Common myeloid progenitor, CD34-positive (primary cell): ENCODE measurements at regions not wholly inside any gene's neighbourhood (a gene's known extent, or its start where the extent isn't known, plus 50 kb on each side); places are given as distances from the start of the nearest gene placed in this dataset.

Source experiments
- CTCF ChIA-PET: fragments of 350-600 bp; sonication (Branson Sonifier 250); formaldehyde crosslinking; loops from one replicate; lab custom pipeline; 2021; ENCODE audit warnings: antibody characterized with exemption; lab: Charles Lee
- POLR2A ChIA-PET: fragments of 350-600 bp; sonication (Branson Sonifier 250); formaldehyde crosslinking; loops from one replicate; lab custom pipeline; 2021; ENCODE audit warnings: antibody characterized with exemption; lab: Charles Lee
- DNase-seq, 3 donors: peaks; one replicate each; pipeline versions ENCODE4 v3.0.0 to v3.0.0-alpha.2; 2013
- H3K27ac ChIP-seq, 2 experiments: 1 replicate in 1 of 2; 2 replicates in 1 of 2; pipeline ENCODE4 v1.7.0; 2013; ENCODE audit warnings: inconsistent platforms in 2 of 2, low read length in 2 of 2, mild to moderate bottlenecking in 2 of 2, low read depth in 1 of 2, moderate library complexity in 1 of 2; ENCODE audit not compliant: severe bottlenecking in 2 of 2, insufficient read depth in 1 of 2, poor library complexity in 1 of 2
- H3K27me3 ChIP-seq, 5 experiments: replicated peaks in 2 of 5; 1 replicate in 3 of 5; 2 replicates in 2 of 5; pipeline versions ENCODE4 v1.6.1 to v1.7.0; 2013; ENCODE audit warnings: low read length in 4 of 5, mild to moderate bottlenecking in 2 of 5, moderate library complexity in 2 of 5, inconsistent platforms in 1 of 5; ENCODE audit not compliant: insufficient read depth in 5 of 5, control insufficient read depth in 4 of 5
- H3K36me3 ChIP-seq, 4 experiments: 1 replicate in 2 of 4; 2 replicates in 2 of 4; pipeline versions ENCODE4 v1.6.1 to v1.7.0; 2013; ENCODE audit warnings: low read length in 3 of 4, control low read depth in 1 of 4, mild to moderate bottlenecking in 1 of 4; ENCODE audit not compliant: control insufficient read depth in 4 of 4, insufficient read depth in 4 of 4
- H3K4me1 ChIP-seq, 4 experiments: 1 replicate in 3 of 4; 2 replicates in 1 of 4; pipeline versions ENCODE4 v1.6.1 to v1.7.1; 2013; ENCODE audit warnings: low read length in 3 of 4, mild to moderate bottlenecking in 3 of 4, control low read depth in 1 of 4, inconsistent platforms in 1 of 4, moderate library complexity in 1 of 4; ENCODE audit not compliant: control insufficient read depth in 4 of 4, insufficient read depth in 4 of 4; ENCODE audit errors: control extremely low read depth in 1 of 4
- H3K4me3 ChIP-seq, 7 experiments: 1 replicate in 4 of 7; 2 replicates in 3 of 7; pipeline versions ENCODE4 v1.5.1 to v1.7.0; 2013; ENCODE audit warnings: mild to moderate bottlenecking in 7 of 7, low read length in 6 of 7, moderate library complexity in 6 of 7, inconsistent platforms in 2 of 7, low read depth in 2 of 7, control low read depth in 1 of 7; ENCODE audit not compliant: insufficient read depth in 4 of 7, control insufficient read depth in 1 of 7; ENCODE audit errors: extremely low read depth in 1 of 7
- H3K9me3 ChIP-seq, 5 experiments: 1 replicate in 4 of 5; 2 replicates in 1 of 5; pipeline versions ENCODE4 v1.6.1 to v1.7.1; 2013; ENCODE audit warnings: low read length in 4 of 5, mild to moderate bottlenecking in 2 of 5, inconsistent platforms in 1 of 5, low read depth in 1 of 5, moderate library complexity in 1 of 5; ENCODE audit not compliant: control insufficient read depth in 4 of 5, insufficient read depth in 2 of 5; ENCODE audit errors: control extremely low read depth in 1 of 5
- WGBS: methylation state at CpG from one replicate; pipeline ENCODE4 v1.1.5; 2013; ENCODE audit not compliant: insufficient coverage; 5-methylcytosine and 5-hydroxymethylcytosine counted together

DNA sequence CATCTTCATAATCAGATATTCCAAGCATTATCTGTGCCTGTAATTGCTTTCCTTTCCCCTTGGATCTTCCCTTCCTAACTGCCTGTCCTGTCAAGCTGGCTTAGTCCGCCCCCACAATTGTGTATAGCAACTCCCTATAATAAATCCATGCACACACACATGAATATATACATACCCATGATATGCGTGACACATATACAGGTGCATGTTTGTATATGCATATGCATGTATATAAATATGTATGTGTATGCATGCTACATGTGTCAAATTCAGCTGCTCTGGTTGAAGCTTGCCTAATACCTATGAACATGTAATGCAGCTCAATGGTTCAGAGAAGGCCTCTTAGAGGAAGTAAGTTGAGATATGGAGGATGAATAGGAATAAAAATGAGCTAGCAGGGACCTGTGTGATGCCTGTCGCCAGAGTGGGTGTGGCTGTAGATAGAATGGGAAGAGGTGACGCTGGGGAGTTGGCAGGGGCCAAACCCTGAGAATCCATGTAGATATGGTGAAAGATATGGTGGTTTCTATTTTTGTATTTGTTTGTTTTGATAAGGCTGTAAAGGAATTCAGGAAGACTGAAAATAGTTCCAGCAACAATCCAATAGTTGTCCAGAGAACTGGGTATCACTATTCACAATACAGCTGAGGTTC, 595.0 kb upstream of the BOD1L1 start:
- no peaks in the 10 kb centered on the region for H3K27me3 ChIP-seq
- H3K36me3 ChIP-seq = no peaks in the 10 kb centered on the region
- no peak overlapping the region for H3K27ac ChIP-seq
- no peak for DNase-seq
- H3K4me1 ChIP-seq = no peaks in the 10 kb centered on the region
- POLR2A ChIA-PET = no interaction called here
- CTCF ChIA-PET = no interaction called here
- no peak overlapping the region for H3K4me3 ChIP-seq
- WGBS = 86% methylated on average over 2 of the region's 4 CpGs
- H3K9me3 ChIP-seq = no peaks in the 10 kb centered on the region

DNA sequence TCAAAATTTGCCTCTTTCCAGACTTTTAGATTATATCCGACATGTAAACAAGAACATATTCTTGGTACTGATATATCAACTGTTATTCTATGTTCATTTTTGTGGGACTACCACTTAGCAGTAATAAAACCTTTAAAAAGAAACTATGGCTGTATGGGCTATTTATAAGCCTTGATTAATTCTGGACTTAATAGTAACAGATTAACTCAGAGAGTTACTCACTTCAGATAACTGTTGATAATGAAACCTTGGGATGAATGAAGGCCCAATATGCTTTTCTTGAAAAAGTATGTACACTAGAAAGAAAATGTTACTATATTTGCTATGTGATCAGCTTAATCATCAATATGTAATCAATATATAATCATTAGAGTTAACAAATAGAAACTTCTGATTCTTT, 595.9 kb upstream of the BOD1L1 start:
- POLR2A ChIA-PET = no interaction called here
- Histone ChIP-seq H3K27ac (no peak overlapping the region), H3K27me3 (no peaks in the 10 kb centered on the region), H3K9me3 (no peaks in the 10 kb centered on the region), H3K4me3 (no peak overlapping the region), H3K4me1 (no peaks in the 10 kb centered on the region), H3K36me3 (no peaks in the 10 kb centered on the region)
- WGBS = no CpG with 5 or more reads among the region's 1 CpG
- no peak for DNase-seq
- CTCF ChIA-PET = no interaction called here

DNA sequence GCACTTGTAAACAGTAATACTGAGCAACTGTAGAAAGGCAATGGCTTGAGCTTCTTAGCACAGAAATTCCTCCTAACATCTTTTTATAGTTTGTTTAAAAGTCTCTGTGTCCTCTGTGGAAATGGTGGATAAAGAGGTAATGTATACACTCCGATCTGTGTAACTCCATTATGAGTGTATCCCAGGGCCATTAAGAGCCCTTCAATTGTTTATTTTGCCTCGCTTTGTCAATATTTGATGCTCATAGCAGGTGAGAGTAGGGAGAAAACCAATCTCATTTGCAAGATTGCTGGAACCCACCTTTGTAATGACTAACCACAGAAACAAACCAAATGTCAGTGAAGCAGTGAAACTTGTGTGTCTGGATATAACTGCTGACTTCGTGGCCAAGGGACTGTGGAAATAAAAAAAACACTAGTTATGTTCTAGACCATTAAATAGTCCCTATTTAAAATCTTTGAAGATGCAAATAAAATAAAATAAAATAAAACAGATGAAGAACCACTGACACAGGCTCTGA, 598.2 kb upstream of the BOD1L1 start:
- H3K4me1 ChIP-seq = no peaks in the 10 kb centered on the region
- H3K27ac ChIP-seq = no peak overlapping the region
- WGBS = 100% methylated on average over 1 of the region's 3 CpGs
- no peak for DNase-seq
- POLR2A ChIA-PET = no interaction called here
- H3K4me3 ChIP-seq = no peak overlapping the region
- CTCF ChIA-PET = no interaction called here
- no peaks in the 10 kb centered on the region for H3K36me3 ChIP-seq
- H3K27me3 ChIP-seq = no peaks in the 10 kb centered on the region
- peaks cover 0 to 1% (median 0%) of the 10 kb centered on the region in 5 experiments for H3K9me3 ChIP-seq

DNA sequence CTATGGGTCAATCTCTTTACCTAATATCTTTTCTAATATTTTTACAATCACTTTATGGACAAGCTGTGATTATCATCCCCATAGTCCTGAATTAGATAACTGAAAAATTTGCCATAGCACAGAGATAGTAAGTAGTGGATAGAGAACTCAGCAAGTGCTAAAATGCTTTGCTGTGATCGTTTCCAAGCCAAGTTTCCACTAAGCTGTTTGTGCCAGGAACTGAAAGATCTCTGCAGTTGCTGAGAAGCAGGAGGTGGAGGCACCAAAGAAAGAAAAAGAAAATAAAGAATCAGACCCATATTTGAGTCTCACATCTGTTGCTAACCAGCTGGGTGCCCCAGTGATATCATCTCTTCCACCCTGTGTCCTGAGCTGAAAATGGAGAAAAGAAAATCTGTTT, 605.6 kb upstream of the BOD1L1 start:
- Histone ChIP-seq H3K36me3 (no peaks in the 10 kb centered on the region), H3K4me3 (no peak overlapping the region), H3K27ac (no peak overlapping the region), H3K9me3 (peaks cover 0 to 1% (median 0%) of the 10 kb centered on the region in 5 experiments), H3K4me1 (no peaks in the 10 kb centered on the region), H3K27me3 (no peaks in the 10 kb centered on the region)
- POLR2A ChIA-PET = no interaction called here
- DNase-seq = no peak
- WGBS = 100% methylated on average over 1 of the region's 1 CpG
- CTCF ChIA-PET = no interaction called here

DNA sequence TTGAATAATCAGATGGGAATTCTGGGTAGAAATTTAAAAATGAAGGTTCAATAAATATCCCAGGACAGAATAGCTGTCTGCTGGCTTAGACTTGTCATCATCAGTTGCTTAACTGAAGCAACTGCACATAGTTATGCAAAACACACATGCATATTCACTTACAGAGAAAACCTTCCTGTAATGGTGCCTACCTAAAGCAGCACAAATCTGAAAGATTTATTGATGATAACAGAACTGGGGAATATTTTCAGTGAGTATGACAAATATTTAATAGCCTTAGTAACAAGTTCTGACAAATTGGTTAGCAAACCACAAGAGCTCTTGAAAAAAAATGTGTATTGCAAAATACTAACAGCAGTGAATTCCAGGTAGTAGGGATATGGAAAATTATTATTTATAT, 606.8 kb upstream of the BOD1L1 start:
- H3K9me3 ChIP-seq = peaks cover 0 to under 1% (median 0%) of the 10 kb centered on the region in 5 experiments
- ChIA-PET POLR2A (no interaction called here), CTCF (no interaction called here)
- no peak overlapping the region for H3K4me3 ChIP-seq
- H3K36me3 ChIP-seq = no peaks in the 10 kb centered on the region
- no peaks in the 10 kb centered on the region for H3K4me1 ChIP-seq
- H3K27ac ChIP-seq = no peak overlapping the region
- H3K27me3 ChIP-seq = no peaks in the 10 kb centered on the region
- DNase-seq = no peak

DNA sequence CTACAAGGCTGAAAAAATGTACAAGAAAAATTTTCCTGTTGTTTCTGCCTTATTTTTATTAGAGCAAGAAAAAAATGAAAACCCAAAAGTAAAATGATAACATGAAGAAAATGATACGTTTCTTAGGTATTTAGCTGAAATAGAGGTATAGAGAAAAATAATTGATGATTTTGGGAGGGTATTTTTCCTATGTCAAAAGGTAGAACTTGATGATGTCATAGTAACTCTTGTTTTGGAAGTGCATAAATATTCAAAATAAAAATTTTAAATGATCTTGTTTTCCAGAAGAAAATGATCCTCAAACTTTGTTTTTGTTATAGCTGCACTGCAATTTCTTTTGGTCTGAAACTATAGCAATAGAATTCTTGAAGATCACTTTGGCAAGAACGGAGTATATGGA, 608.8 kb upstream of the BOD1L1 start:
- Histone ChIP-seq H3K27ac (no peak overlapping the region), H3K27me3 (no peaks in the 10 kb centered on the region), H3K9me3 (peaks cover 0 to 3% (median 2%) of the 10 kb centered on the region in 5 experiments), H3K4me3 (no peak overlapping the region), H3K4me1 (no peaks in the 10 kb centered on the region), H3K36me3 (no peaks in the 10 kb centered on the region)
- 100% methylated on average over 1 of the region's 2 CpGs for WGBS
- no peak for DNase-seq
- POLR2A ChIA-PET = interaction anchor here (0.6 kb wide), 1 partner anchor 620 kb away, joined by 3 read pairs; no protein-coding TSS in a partner anchor
- CTCF ChIA-PET = no interaction called here

DNA sequence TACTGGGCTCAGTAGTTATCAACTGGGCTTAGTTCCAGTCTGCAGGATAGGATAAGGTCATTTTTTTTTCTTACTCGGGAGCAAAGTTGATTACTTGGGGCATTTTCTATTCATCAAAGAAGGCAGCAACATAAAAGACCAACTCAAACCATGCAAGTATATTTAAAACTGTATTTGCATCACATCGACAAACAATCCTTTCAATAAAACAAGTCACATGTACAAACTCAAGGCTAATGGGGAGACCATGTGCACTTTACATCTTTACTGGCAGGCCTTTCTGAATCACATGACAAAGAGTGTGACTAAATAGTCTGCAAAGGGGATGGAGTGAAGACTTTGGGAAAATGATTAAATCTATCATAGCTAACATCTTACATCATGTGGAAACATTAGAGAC, 610.4 kb upstream of the BOD1L1 start:
- no peaks in the 10 kb centered on the region for H3K4me1 ChIP-seq
- DNase-seq = no peak
- no peaks in the 10 kb centered on the region for H3K36me3 ChIP-seq
- ChIA-PET POLR2A (no interaction called here), CTCF (no interaction called here)
- peaks cover 0 to 3% (median 2%) of the 10 kb centered on the region in 5 experiments for H3K9me3 ChIP-seq
- H3K4me3 ChIP-seq = no peak overlapping the region
- 100% methylated on average over 1 of the region's 2 CpGs for WGBS
- H3K27me3 ChIP-seq = no peaks in the 10 kb centered on the region
- no peak overlapping the region for H3K27ac ChIP-seq
